ENCODE measurements at regions not wholly inside any gene's neighbourhood (a gene's known extent, or its start where the extent isn't known, plus 50 kb on each side); places are given as distances from the start of the nearest gene placed in this dataset.

DNA sequence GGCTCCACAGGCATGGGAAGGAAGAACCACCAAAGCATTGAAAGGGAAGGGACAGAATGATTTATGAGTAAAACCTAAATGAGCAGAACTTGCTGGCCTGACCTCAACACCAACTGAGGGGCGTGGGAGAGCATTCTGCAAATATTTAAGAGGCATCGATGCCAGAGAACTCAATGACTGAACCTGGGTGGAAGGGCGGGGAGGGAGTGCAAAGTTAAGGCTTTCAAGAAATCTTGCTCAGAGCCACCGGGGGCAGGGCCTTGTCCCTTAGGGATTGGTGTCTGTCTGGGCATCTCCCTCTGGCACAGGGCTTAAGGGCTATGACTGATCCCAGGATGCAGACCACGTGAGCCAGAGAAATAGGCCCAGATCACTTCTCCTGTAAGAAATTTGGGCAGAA is 137.1 kb downstream of the ADAMTS15 start:
- DNase-seq (ENCODE audit: low read depth) = peak; percentile 12

GRCh38 chr11:130587658-130588057 is 139.2 kb downstream of the ADAMTS15 start:
- no peak for DNase-seq (ENCODE audit: low read depth)

DNA sequence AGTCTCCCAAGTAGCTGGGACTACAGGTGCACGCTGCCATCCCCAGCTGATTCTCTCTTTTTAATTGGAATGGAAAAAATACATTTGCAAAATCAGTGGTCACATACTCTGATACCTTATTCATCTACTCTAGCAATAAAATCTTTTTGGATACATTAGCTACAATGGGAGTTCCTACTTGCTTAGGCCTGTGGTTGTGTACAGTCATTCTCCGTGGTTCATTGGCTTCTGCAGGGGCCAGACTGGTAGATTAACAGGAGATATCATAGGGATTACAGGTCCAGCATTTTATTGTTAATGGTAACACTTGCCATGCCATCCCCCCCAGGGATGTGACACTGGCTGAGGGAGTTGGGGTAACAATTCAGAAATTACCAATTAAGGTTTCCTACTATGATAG is 140.0 kb downstream of the ADAMTS15 start:
- no peak for DNase-seq (ENCODE audit: low read depth)

DNA sequence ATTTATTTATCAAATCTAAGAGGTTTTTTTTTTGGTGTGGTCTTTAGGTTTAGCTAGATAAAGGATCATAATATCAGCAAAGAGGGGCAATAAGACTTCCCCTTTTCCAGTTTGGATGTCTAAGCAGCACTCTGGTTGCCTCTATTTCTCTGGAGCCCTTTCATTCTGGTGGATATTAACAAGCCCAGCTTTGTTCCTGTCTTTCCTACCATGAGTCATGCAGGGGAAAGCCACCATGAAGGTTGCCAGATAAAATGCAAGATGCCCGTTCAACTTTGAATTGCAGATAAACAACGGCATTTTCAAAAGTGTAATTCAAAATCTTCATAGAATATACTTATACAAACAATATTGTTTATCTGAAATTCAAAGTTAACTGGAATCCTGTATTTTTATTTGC is 143.6 kb downstream of the ADAMTS15 start:
- DNase-seq (ENCODE audit: low read depth) = no peak

DNA sequence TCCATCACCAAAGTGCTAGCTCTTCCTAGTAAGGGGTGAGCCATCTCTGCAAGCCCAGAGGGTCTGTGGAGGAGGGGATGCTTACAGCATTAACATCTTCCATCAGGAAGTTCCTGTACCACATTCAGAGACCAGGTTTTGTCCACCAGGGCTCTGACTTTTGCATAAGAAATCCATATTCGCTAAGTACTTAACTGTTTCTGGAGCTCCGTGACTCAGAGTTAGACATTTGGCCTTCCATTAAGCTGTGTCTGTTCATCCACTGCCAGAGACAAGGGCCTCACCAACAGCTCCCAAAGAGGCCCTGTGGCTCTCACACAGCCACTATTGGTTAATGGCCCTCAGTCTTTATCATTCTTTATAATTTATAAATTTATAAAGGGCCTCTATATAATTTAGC is 144.6 kb downstream of the ADAMTS15 start:
- DNase-seq (ENCODE audit: low read depth) = no peak

DNA sequence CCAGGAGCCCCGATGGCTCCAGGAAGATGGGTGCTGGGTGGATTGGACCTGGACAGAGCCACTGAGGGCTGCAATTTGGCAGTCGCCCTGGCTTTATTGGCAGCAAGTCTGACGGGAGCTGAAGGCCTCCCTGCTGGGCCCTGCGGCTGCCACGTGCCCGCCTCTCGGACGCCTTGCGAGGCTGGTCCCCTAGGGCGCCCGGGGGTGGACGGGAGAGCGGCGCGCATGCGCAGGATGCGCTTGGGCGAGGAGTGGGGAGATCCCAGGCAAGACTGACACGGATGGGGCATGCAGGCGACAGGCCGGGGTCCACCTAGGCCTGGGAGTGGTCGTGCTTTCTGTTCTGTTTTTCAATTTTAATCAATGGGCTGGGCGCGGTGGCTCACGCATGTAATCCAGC is 150.0 kb downstream of the ADAMTS15 start:
- no peak for DNase-seq (ENCODE audit: low read depth)

GRCh38 chr11:130599073-130599654 is 150.7 kb downstream of the ADAMTS15 start:
- DNase-seq (ENCODE audit: low read depth) = peak; percentile 44

GRCh38 chr11:130600139-130600538 is 151.7 kb downstream of the ADAMTS15 start:
- DNase-seq (ENCODE audit: low read depth) = peak; percentile 27

- DNase-seq (ENCODE audit: low read depth) = no peak
Observed at GRCh38 chr11:130600616-130601015, 152.2 kb downstream of the ADAMTS15 start.

- peak; percentile 83 for DNase-seq (ENCODE audit: low read depth)
Observed at GRCh38 chr11:130601141-130601540, 152.7 kb downstream of the ADAMTS15 start.

- no peak for DNase-seq (ENCODE audit: low read depth)
Observed at GRCh38 chr11:130601764-130602460, 153.5 kb downstream of the ADAMTS15 start.

DNA sequence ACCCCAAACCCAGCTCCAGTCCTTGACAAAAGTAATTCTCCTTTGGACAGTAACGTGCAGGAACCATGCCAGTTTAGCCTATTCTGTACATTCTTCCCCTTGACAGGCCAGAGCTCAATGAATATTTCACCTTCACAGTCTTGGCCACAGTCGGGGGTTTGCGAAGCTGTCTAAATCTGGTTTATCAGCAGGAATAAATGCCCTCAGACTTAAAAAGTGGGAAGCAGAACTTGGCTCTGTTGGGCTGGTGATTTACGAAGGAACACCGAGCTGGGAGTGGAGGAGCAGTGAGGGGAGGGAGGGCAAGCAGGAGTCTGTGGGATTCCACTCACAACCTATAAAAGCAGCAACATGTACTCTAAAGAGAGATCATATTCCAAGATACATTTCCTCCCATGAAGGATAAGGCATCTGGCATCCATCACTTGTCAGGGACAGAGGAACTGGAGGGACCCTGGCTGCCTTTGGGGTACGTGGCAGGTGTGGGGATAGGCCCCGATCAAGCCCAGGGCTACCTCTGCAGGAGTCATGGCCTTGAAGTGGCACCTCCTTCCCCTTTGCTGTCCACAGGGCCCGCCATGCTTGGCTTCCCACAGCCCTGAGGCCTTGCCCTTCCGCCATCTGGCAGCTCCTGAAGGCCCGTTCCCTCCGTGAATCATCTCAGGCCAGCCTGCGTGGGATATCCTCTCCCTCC is 154.3 kb downstream of the ADAMTS15 start:
- DNase-seq (ENCODE audit: low read depth) = no peak

GRCh38 chr11:130603335-130603906 is 155.0 kb downstream of the ADAMTS15 start:
- DNase-seq (ENCODE audit: low read depth) = no peak

DNA sequence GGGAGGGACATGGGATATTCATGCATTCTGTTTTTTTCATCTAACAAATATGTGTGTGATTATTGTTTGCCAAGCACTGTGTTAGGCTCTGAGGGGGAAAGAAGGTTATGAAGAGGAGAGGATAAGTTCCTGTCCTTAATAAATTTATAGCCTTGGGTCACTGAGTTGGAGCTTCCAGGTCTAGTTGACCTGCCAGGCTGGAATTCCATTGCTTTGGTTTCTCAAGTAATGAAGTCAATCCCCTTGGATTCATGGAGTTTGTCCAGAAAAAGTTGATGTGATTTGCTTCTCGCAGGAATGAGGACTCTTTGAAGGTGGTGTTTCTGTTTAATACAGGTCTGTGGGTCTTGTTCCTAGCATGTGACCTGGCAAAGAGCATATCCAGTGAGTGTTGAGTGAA is 156.2 kb downstream of the ADAMTS15 start:
- no peak for DNase-seq (ENCODE audit: low read depth)

- peak; percentile 73 for DNase-seq (ENCODE audit: low read depth)
Observed at GRCh38 chr11:130606178-130606577, 157.7 kb downstream of the ADAMTS15 start.

- peak; percentile 90 for DNase-seq (ENCODE audit: low read depth)
Observed at GRCh38 chr11:130606781-130607511, 158.5 kb downstream of the ADAMTS15 start.

- DNase-seq (ENCODE audit: low read depth) = no peak
Observed at GRCh38 chr11:130608287-130608686, 159.8 kb downstream of the ADAMTS15 start.

- DNase-seq (ENCODE audit: low read depth) = peak; percentile 95
Observed at GRCh38 chr11:130609121-130610035, 160.9 kb downstream of the ADAMTS15 start.

GRCh38 chr11:130611791-130612251 is 163.4 kb downstream of the ADAMTS15 start:
- peak; percentile 60 for DNase-seq (ENCODE audit: low read depth)

DNA sequence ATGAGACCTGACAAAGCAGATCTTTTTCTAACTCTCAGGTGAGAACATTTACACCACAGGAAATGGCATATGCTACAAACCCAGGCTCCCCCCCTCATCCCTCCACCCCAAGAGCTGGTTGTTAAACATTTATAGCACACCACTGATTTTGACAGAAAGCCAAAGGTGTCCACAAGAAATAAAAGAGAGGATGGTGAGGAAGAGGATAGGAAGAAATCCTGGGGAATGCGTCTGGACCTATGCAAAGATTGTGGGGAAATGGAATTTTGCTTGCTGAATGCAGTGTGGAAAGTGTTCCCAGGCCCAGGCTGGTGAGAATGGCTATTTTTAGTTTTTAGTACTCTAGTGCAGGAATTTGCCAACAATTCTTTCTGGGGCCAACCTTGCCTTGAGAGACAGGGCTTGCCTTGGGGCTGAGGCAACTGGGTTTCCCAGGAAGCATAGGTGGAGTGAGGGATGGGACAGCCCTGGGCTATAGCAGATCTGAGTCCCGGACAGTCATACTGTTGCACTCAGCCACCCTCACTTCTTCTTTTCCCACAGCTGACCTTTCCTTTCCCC is 163.9 kb downstream of the ADAMTS15 start:
- peak; percentile 62 for DNase-seq (ENCODE audit: low read depth)

DNA sequence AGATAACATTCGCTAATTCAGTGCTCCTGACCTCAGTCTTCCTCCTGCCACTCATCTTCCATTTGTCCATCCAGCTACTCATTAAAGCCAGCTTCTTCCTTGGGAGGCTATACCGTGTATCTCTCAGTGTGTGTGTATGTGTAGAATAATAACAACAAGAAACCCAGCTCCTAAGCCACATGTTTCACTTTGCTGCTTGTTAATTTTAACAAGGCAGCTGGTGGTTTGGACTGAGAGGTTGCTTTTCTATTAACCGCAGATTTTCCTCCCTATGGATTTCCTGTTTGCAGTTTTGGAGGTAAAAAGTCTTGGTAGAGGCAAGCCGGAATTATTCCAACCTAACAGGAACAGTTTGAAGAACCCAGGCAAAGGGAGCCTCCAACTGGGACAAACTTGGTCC is 165.0 kb downstream of the ADAMTS15 start:
- no peak for DNase-seq (ENCODE audit: low read depth)

Measured in fibroblast of gingiva (primary cell).